PC-3 (cell line): ENCODE measurements at regions not wholly inside any gene's neighbourhood (a gene's known extent, or its start where the extent isn't known, plus 50 kb on each side); places are given as distances from the start of the nearest gene placed in this dataset.

Experiments
- CTCF ChIP-seq: fragments of 300-600 bp; sonication (generic); conservative IDR thresholded peaks from 2 replicates; pipeline ENCODE4 v1.5.1; 2017; ENCODE audit warnings: antibody characterized with exemption, low read depth, mild to moderate bottlenecking, low read length
- EZH2 ChIP-seq: fragments of 300-600 bp; sonication (generic); IDR thresholded peaks from one replicate; pipeline ENCODE4 v1.6.1; 2017; ENCODE audit warnings: antibody characterized with exemption, mild to moderate bottlenecking, low read length; ENCODE audit not compliant: unreplicated experiment
- EZH2phosphoT487 ChIP-seq: fragments of 300-600 bp; sonication (generic); IDR thresholded peaks from 2 replicates; pipeline ENCODE4 v1.6.1; 2018; ENCODE audit warnings: mild to moderate bottlenecking, antibody characterized with exemption, low read length, borderline replicate concordance

DNA sequence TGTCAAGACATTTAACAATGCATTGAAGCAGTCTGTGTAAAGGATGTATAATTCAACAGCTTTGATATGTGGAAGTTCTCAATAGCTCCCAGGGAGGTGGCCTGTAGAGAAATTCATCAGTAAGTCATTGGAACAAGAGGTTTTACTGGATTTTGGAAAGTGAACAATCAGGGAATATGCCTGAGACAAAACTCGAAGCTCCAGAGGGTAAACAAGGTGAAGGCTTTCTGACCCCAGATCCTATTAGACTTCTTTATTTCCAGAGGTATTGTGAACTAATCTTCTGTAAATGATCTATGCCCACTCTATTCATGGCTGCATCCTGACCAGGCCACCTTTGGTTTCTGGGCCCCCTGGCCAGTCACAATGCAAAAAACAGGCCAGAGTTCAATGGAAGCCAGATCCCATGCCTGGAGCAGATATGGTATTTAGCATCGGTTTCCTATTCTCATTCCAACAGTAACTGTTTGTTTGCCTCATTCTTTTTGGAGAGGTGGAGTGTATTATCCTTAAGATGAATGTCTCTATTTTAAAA, 177.3 kb downstream of the SATB1 start:
- TF ChIP-seq CTCF (no peak), EZH2 (no peak), EZH2phosphoT487 (no peak)
